H1 (cell line): ENCODE measurements at regions not wholly inside any gene's neighbourhood (a gene's known extent, or its start where the extent isn't known, plus 50 kb on each side); places are given as distances from the start of the nearest gene placed in this dataset.

Experiments
- ASH2L ChIP-seq: fragments of 200-600, 300-600 bp; sonication (generic); IDR thresholded peaks from one replicate; pipeline ENCODE4 v1.7.1; 2017; ENCODE audit warnings: low read length
- CTBP2 ChIP-seq: IDR thresholded peaks from 2 replicates; pipeline ENCODE4 v1.7.0; 2011; ENCODE audit warnings: borderline replicate concordance, mild to moderate bottlenecking, moderate library complexity, mixed read lengths, low read length; ENCODE audit not compliant: insufficient read depth, insufficient read length

DNA sequence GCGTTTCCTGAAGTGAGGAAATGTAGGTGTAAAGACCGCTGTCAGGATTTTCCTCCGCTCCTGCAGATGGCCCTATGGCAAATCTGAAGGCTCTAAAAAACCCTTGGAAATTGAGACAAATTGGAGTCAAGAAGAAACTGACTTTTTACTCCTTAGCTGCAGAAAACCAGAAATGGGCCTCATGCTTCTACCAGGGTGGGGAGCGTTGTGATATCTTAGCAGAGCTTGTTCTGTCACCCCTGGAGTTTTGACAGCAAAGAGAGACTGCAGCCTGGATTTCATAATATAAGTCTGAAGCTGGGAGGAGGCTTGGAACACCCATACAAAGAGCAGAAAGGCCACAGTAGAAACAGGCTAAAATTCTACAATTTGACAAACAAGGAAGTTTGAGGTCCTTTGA is 283.0 kb upstream of the PLSCR5 start (continued):
- TF ChIP-seq CTBP2, result no peak
- TF ChIP-seq ASH2L, result no peak
